ENCODE measurements at regions not wholly inside any gene's neighbourhood (a gene's known extent, or its start where the extent isn't known, plus 50 kb on each side); places are given as distances from the start of the nearest gene placed in this dataset.

DNA sequence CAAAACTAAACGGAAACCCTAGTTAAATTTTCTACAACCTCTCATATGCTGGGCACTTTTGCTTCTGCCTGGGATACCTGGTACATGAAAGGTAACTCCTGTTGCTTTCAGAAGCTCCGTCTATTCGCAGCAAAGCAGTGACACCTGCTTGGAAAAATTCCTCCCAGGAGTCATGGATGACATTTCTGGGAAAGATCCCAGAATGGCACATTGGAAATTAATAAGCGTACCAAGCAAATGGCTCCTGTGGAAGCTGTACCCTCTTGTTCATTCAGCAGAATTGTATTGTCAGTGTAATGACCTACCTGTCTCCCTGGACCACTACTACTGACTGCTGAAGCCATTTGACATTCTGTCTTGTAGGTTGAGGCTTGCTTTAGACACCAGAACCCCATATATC lies 349.7 kb upstream of the NOCT start:
- TF ChIP-seq, protein P1, sequence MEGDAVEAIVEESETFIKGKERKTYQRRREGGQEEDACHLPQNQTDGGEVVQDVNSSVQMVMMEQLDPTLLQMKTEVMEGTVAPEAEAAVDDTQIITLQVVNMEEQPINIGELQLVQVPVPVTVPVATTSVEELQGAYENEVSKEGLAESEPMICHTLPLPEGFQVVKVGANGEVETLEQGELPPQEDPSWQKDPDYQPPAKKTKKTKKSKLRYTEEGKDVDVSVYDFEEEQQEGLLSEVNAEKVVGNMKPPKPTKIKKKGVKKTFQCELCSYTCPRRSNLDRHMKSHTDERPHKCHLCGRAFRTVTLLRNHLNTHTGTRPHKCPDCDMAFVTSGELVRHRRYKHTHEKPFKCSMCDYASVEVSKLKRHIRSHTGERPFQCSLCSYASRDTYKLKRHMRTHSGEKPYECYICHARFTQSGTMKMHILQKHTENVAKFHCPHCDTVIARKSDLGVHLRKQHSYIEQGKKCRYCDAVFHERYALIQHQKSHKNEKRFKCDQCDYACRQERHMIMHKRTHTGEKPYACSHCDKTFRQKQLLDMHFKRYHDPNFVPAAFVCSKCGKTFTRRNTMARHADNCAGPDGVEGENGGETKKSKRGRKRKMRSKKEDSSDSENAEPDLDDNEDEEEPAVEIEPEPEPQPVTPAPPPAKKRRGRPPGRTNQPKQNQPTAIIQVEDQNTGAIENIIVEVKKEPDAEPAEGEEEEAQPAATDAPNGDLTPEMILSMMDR (IDR thresholded peaks at IDR 0.05): no peak
- no peak for TF ChIP-seq POLR2A (IDR thresholded peaks at IDR 0.05)

Measured in esophagus squamous epithelium (tissue), 4 donors.